GM18507 (cell line): ENCODE measurements at regions not wholly inside any gene's neighbourhood (a gene's known extent, or its start where the extent isn't known, plus 50 kb on each side); places are given as distances from the start of the nearest gene placed in this dataset.

Experiments
- DNase-seq: peaks from one replicate; pipeline ENCODE4 v3.0.0; 2011; ENCODE audit warnings: low read depth; ENCODE audit not compliant: insufficient read length; ENCODE audit errors: extremely low spot score
- FAIRE-seq: peaks from 2 replicates; lab custom pipeline; 2011; peaks lifted over from hg19 to GRCh38; lab: Jason Lieb, UNC

GRCh38 chr19:30887042-30887441, 462.2 kb downstream of the TSHZ3 start:
- FAIRE-seq: no peak
- DNase-seq: no peak

- DNase-seq (no peak), FAIRE-seq (no peak)
Measured at GRCh38 chr19:30886222-30886621, 463.0 kb downstream of the TSHZ3 start.

GRCh38 chr19:30884146-30884812, 465.0 kb downstream of the TSHZ3 start:
- no peak for FAIRE-seq
- DNase-seq: no peak

GRCh38 chr19:30883071-30883470, 466.2 kb downstream of the TSHZ3 start:
- no peak for DNase-seq
- FAIRE-seq: no peak

DNA sequence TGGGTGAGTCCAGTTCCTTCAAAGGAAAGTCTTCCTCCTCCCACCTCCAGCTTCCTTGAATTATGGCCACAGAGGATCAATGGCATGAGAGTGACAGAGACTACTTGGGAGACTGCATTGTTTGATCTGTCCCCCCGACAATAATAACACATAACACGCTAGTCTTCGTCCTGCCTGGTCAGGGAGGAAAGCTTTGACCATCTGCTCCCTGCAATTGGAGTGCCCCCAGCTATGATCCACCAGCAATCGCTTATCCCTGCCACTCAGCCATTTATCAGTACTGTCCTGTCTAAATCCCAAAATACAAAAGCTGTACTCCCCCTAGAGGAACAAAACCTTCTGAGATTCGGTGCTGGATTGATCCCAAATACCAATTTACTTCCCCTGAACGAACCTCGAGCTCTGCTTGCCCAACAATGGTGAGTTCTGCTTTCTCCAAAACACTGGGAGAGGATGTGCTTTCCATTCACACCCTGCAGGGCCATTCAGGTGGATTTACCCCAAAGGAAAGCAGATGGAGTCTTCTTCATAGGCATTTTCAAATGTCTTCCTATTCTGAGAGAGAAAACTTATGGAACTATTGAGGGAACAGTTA, 466.7 kb downstream of the TSHZ3 start:
- no peak for DNase-seq
- FAIRE-seq: no peak

- FAIRE-seq (no peak), DNase-seq (no peak)
Measured at GRCh38 chr19:30881930-30882329, 467.3 kb downstream of the TSHZ3 start.

DNA sequence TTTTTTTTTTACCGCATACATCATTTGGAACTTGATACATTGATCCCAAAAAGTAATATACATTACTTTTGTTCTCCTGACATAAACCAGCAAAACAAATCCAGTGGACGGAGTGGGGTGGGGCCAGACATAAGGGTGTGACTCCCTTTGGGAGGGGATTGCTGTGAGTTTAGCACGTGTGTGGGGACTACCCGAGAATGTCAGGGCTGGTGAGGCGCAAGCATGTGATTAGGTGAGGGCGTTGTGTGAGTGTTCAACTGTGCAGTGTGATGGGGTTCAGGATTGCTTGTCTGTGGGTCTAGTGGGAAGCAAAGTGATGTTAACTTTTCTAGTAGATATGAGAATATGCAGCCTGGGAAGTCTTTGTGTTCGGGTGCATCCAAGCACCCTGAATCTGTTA, 468.0 kb downstream of the TSHZ3 start:
- DNase-seq: no peak
- no peak for FAIRE-seq

DNA sequence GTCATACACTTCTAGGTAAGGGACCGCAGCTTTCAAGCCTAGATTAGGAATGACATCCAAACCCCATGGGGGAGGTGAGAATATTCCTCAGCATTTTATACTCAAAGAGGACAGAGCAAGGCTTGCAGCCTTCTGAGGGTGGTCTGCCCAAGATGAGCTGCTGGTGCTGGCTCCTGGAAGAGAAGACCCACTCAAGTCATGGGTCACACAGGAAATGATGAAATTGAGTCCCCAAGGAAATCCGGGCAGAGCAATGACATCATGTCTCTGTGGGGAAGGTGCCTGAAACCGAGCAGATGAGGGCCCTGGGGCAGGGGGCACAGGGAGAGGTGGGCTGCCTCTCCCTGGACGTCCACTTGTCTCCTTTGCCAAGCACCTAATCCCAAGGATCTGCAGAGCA, 468.7 kb downstream of the TSHZ3 start:
- FAIRE-seq (no peak), DNase-seq (no peak)

- no peak for FAIRE-seq
- DNase-seq: no peak
Measured at GRCh38 chr19:30880151-30880550, 469.1 kb downstream of the TSHZ3 start.

- DNase-seq: no peak
- FAIRE-seq: no peak
Measured at GRCh38 chr19:30879736-30880135, 469.5 kb downstream of the TSHZ3 start.

- no peak for FAIRE-seq
- no peak for DNase-seq
Measured at GRCh38 chr19:30879225-30879624, 470.0 kb downstream of the TSHZ3 start.

- no peak for FAIRE-seq
- no peak for DNase-seq
Measured at GRCh38 chr19:30878495-30878894, 470.7 kb downstream of the TSHZ3 start.

DNA sequence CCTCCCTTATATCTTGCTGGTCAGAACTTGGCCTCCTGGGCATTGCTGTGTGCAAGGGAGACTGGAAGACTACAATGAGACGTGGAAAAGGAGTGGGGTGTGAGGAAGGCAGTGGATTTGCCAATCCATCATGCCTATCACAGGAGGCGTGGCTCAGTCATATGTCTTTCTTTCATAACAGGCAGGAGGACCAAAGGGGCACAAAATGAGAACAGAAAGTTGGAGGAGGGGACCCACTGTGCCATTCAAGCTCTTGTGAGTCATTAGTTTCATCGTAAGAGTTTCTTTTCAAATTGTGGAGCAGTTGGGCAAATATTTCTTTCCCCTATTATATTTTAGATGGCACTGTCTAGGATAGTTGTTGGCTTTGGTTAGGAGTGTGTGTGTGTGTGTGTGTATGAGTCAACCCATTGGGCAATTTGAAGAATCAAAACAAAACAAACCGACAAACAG, 471.5 kb downstream of the TSHZ3 start:
- DNase-seq (no peak), FAIRE-seq (no peak)

GRCh38 chr19:30873691-30874090, 475.5 kb downstream of the TSHZ3 start:
- no peak for FAIRE-seq
- DNase-seq: no peak

DNA sequence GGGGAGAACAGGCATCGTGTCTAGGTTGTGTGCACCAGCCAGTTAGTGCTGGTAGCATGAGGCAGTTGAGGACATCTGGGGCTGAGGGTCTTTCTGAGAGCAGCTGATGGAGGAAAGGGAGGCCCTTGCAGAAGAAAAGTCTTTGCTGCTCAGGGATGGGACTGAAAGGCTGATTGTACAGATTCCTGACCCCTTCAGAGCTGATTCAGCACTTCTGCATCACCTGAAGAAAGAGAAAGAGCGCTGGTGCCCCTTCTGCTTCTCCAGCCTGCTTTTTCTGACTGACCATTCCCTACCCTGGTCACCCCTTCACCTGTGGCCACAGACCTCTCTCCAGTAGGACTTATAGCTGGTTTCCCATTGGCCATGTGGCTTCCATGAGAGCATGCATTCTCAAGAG, 476.2 kb downstream of the TSHZ3 start:
- no peak for FAIRE-seq
- no peak for DNase-seq

DNA sequence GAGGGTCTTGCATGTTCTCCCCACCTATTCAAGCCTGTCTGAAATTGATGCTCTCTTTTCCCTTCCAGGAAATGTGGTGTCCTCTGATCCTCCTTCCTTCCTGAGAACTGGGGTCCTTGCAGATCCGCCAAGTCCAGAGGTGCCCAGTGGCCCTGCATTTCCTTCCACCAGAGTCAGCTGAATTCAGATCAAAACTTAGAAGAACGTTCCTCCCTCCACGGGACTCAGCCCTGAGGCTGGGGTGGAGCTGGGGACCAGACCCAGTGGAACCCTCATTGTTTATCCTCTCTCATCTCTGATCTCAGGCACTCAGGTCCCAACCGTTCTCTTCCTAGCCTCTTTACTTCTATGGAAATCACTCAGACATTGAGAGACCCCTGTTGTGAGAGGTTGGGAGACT, 477.3 kb downstream of the TSHZ3 start:
- no peak for FAIRE-seq
- no peak for DNase-seq

DNA sequence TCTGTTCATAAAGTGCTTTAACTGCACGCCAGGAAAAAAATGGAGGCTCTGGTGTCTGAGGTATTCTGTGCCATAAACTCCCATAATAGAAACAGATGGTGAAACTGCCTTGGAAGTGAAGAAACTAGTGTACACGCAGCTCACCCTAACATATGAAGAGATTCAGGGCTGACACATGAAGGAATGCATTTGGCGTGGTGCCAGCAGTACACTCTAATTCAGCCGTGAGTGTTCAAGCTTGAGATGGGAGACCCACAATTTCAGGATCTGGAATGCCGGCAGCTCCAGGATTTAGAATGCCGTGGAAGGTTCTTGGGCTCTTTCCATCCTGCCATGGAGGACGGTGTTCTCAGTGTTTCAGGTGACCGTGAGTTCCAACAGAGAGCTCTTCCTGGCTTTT, 478.4 kb downstream of the TSHZ3 start:
- no peak for DNase-seq
- FAIRE-seq: no peak

GRCh38 chr19:30865511-30865910, 483.7 kb downstream of the TSHZ3 start:
- no peak for FAIRE-seq
- DNase-seq: no peak

DNA sequence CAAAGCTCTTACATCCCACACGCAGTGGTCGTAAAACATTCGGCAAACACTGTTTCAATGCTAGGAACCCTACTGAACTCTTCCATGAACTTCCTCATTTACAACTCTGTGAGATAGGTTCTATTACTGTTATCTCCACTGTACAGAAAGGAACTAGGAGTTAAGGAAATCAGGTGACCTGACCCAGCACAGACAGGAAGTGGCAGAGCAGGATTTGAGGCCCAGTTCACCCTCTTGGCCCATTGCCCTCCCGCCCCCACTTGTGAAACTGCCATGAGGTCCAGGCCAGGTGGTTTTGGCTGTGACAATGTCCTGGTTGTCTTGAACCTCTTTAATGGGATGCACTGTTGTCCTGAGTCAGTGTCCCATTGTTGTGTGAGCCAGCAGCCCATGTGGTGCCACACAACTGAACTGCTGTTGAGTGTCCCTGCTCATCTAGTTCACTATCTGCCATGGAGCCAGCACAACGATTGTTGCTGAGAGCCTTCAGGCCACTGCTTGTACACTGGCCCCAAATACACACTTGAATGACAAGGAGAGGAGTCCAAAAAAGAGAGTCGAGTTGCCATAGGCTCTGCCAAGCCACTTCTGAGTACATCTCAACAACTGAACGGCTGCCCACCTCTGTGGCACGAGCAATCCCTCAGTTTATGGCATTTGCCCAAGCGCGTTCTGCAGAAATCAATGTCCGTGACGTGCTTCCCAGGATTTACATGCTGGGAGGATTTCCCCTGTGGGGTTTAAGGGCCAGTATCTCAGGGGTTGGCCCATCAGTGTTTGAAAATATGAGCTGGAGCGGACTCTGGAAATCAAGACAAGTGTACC, 484.6 kb downstream of the TSHZ3 start:
- FAIRE-seq: no peak
- DNase-seq: no peak

DNA sequence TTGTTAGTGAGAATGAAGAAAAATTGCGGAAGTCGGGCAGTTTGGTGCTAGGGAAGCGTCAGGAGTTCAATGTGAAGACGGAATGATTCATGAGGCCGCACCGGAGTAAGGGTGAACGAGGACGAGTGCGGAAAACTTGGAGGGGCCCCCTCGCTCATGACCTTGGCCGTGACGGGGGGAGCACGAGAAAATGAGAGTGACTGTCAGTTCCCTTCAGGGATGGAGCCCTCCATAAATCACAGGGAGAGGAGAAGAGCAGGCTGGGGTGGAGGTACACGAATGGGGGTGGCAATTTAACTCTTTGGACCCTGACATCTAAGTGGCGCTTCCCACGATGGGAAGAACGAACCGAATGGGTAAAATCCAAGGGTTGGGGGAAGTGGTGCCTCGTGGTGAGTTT, 486.4 kb downstream of the TSHZ3 start:
- no peak for FAIRE-seq
- DNase-seq: no peak

GRCh38 chr19:30861919-30862318, 487.3 kb downstream of the TSHZ3 start:
- FAIRE-seq: no peak
- DNase-seq: no peak
